K562 (cell line): ENCODE measurements at regions not wholly inside any gene's neighbourhood (a gene's known extent, or its start where the extent isn't known, plus 50 kb on each side); places are given as distances from the start of the nearest gene placed in this dataset.

Experiments
- ATAC-seq: fragments of 200-7000 bp; cut with Tn5 transposase; 3 replicates; pipeline ENCODE4 v1.9.1; 2020; ENCODE audit warnings: moderate library complexity
- BruUV-seq: library from RNA; stranded (reverse); fragments of 400-500 nt; replicated peaks from 2 replicates; lab custom pipeline; 2021; lab: Mats Ljungman, UMichigan
- CTCF ChIA-PET: fragments of 300-600 bp; formaldehyde crosslinking; extraction: SDS; loops from one replicate; lab custom pipeline; 2021; ENCODE audit warnings: low intra/inter-chr PET ratio; lab: Yijun Ruan, JAX
- POLR2A ChIA-PET: fragments of 300-600, 350-650 bp; sonication (Branson Sonifier 250); formaldehyde crosslinking; extraction: SDS; loops from one replicate; lab custom pipeline; 2021; ENCODE audit warnings: antibody characterized with exemption, inconsistent platforms; lab: Yijun Ruan, JAX
- DNase-seq, 4 experiments: peaks; one replicate each; pipeline versions ENCODE4 v3.0.0 to v3.0.0-alpha.2; 2011 to 2018; ENCODE audit warnings: low spot score in 3 of 4, mixed read lengths in 3 of 4; ENCODE audit errors: extremely low read depth in 1 of 4
- FAIRE-seq: peaks from 2 replicates; lab custom pipeline; 2011; peaks lifted over from hg19 to GRCh38; lab: Jason Lieb, UNC
- H2AFZ ChIP-seq: 2 replicates; pipeline ENCODE4 v1.6.0; 2011; ENCODE audit warnings: low read depth, low read length, control low read depth, inconsistent platforms
- H3K27ac ChIP-seq: fragments of 200-600 bp; 3 replicates; pipeline ENCODE4 v1.8.0; 2011; ENCODE audit warnings: low read depth, mild to moderate bottlenecking, control low read depth, inconsistent platforms, low read length, moderate library complexity, mixed read lengths; ENCODE audit errors: extremely low read depth
- H3K27me3 ChIP-seq, 2 experiments: fragments of 300-600 bp in 1 of 2; 2 replicates in 1 of 2; 3 replicates in 1 of 2; pipeline versions ENCODE4 v1.6.0 to v1.8.0; 2011; ENCODE audit warnings: inconsistent platforms in 2 of 2, low read length in 2 of 2, mild to moderate bottlenecking in 1 of 2, mixed read lengths in 1 of 2, moderate library complexity in 1 of 2; ENCODE audit not compliant: control insufficient read depth in 2 of 2, insufficient read depth in 2 of 2
- H3K36me3 ChIP-seq: fragments of 300-600 bp; 3 replicates; pipeline ENCODE4 v1.8.0; 2011; ENCODE audit warnings: mild to moderate bottlenecking, low read length, inconsistent platforms; ENCODE audit not compliant: control insufficient read depth, insufficient read depth
- H3K4me1 ChIP-seq, 2 experiments: fragments of 200-600 bp in 1 of 2; replicated peaks in 1 of 2; 2 replicates in 1 of 2; 3 replicates in 1 of 2; pipeline versions ENCODE4 v1.5.1 to v1.8.0; 2011; ENCODE audit warnings: inconsistent platforms in 2 of 2, low read length in 2 of 2, mild to moderate bottlenecking in 1 of 2, mixed read lengths in 1 of 2, moderate library complexity in 1 of 2; ENCODE audit not compliant: control insufficient read depth in 2 of 2, insufficient read depth in 2 of 2
- H3K4me2 ChIP-seq: 2 replicates; pipeline ENCODE4 v1.6.1; 2011; ENCODE audit warnings: low read length, control low read depth, inconsistent platforms, mixed read lengths; ENCODE audit not compliant: insufficient read depth
- H3K4me3 ChIP-seq: fragments of 200-600 bp; sonication (generic), shearing (Covaris generic); 2 replicates; pipeline ENCODE4 v1.5.1; 2016; ENCODE audit warnings: control low read depth, inconsistent platforms
- H3K79me2 ChIP-seq: fragments of 200-600 bp; 3 replicates; pipeline ENCODE4 v1.8.0; 2011; ENCODE audit warnings: low read length, inconsistent platforms; ENCODE audit not compliant: control insufficient read depth, insufficient read depth
- H3K9ac ChIP-seq, 2 experiments: 2 replicates each; pipeline versions ENCODE4 v1.6.0 to v1.6.1; 2011; ENCODE audit warnings: low read depth in 2 of 2, low read length in 2 of 2, control low read depth in 1 of 2, inconsistent platforms in 1 of 2, mild to moderate bottlenecking in 1 of 2, mixed read lengths in 1 of 2; ENCODE audit not compliant: insufficient read depth in 1 of 2
- H3K9me1 ChIP-seq: one replicate; pipeline ENCODE4 v1.6.0; 2011; ENCODE audit warnings: inconsistent platforms, mild to moderate bottlenecking, low read length, moderate library complexity; ENCODE audit not compliant: control insufficient read depth, insufficient read depth
- H3K9me3 ChIP-seq: replicated peaks from 2 replicates; pipeline ENCODE4 v1.5.1; 2011; ENCODE audit warnings: low read depth, low read length, inconsistent platforms; ENCODE audit not compliant: control insufficient read depth, insufficient read depth
- H4K20me1 ChIP-seq: replicated peaks from 2 replicates; pipeline ENCODE4 v1.6.1; 2011; ENCODE audit warnings: low read length, inconsistent platforms, mixed read lengths; ENCODE audit not compliant: control insufficient read depth, insufficient read depth
- AFF4 ChIP-seq: sonication (generic); formaldehyde crosslinking; IDR thresholded peaks from 2 replicates; pipeline ENCODE4 v1.8.0; 2023; ENCODE audit warnings: mild to moderate bottlenecking, missing genetic modification reagents
- CHD1 ChIP-seq: fragments of 200-600 bp; sonication (generic); IDR thresholded peaks from one replicate; pipeline ENCODE4 v1.6.1; 2012; ENCODE audit warnings: mild to moderate bottlenecking, moderate library complexity, low read length, inconsistent platforms
- GATAD2B ChIP-seq: fragments of 450-650 bp; IDR thresholded peaks from 2 replicates; pipeline ENCODE4 v1.6.1; 2017; ENCODE audit warnings: mild to moderate bottlenecking, borderline replicate concordance
- JUNB ChIP-seq: fragments of 450-650 bp; formaldehyde crosslinking; conservative IDR thresholded peaks from 2 replicates; pipeline ENCODE4 v1.4.0; 2020; ENCODE audit warnings: mild to moderate bottlenecking
- JUND ChIP-seq, 2 experiments: IDR thresholded peaks; 2 replicates in 1 of 2; 3 replicates in 1 of 2; pipeline ENCODE4 v1.6.1; 2011; ENCODE audit warnings: borderline replicate concordance in 2 of 2, low read depth in 2 of 2, low read length in 2 of 2, improper control_type of control experiment in 1 of 2, missing biosample characterization in 1 of 2, missing genetic modification characterization in 1 of 2, missing genetic modification reagents in 1 of 2
- MTA1 ChIP-seq: fragments of 450-650 bp; IDR thresholded peaks from 2 replicates; pipeline ENCODE4 v1.6.1; 2017; ENCODE audit warnings: borderline replicate concordance
- SAP30 ChIP-seq: fragments of 200-600 bp; sonication (generic); IDR thresholded peaks from 2 replicates; pipeline ENCODE4 v1.6.1; 2012; ENCODE audit warnings: borderline replicate concordance, low read depth, mild to moderate bottlenecking, moderate library complexity, low read length, control low read depth, inconsistent platforms; ENCODE audit not compliant: insufficient read depth, poor library complexity, severe bottlenecking
- SREBF1 ChIP-seq: fragments of 150-350 bp; IDR thresholded peaks from 2 replicates; pipeline ENCODE4 v1.6.1; 2014; ENCODE audit warnings: antibody characterized with exemption, low read depth, low read length, borderline replicate concordance
- ZMIZ1 ChIP-seq, 2 experiments: fragments of 150-350 bp in 1 of 2; IDR thresholded peaks; 2 replicates each; pipeline ENCODE4 v1.6.1; 2012 to 2016; ENCODE audit warnings: low read depth in 2 of 2, low read length in 2 of 2, mild to moderate bottlenecking in 1 of 2, moderate library complexity in 1 of 2
- WGBS: fragments of 100-300 bp; shearing (Covaris generic); methylation state at CpG from one replicate; pipeline ENCODE4 v1.1.6; 2016; ENCODE audit warnings: low coverage, mixed read lengths; ENCODE audit not compliant: insufficient coverage; ENCODE audit errors: missing lambda C conversion rate; 5-methylcytosine and 5-hydroxymethylcytosine counted together
- in situ Hi-C: fragments of 300-500 bp; cut with MboI; formaldehyde crosslinking; loops from 4 replicates; pipeline ENCODE4 v1.15.0; 2018; ENCODE audit warnings: inconsistent platforms, mixed read lengths
- intact Hi-C: fragments of 100-400 bp; cut with micrococcal nuclease; formaldehyde crosslinking; loops from 2 replicates; pipeline ENCODE4 v1.14.2; 2022
- TF ChIP-seq, protein P1 (sequence below), 2 experiments: fragments of 450-650 bp in 1 of 2; sonication (generic) in 1 of 2; formaldehyde crosslinking in 1 of 2; IDR thresholded peaks in 1 of 2; conservative IDR thresholded peaks in 1 of 2; 2 replicates each; pipeline versions ENCODE4 v1.6.1 to v1.8.1; 2016 to 2023; ENCODE audit warnings: mild to moderate bottlenecking in 2 of 2, moderate library complexity in 2 of 2, inconsistent platforms in 1 of 2, missing genetic modification reagents in 1 of 2

GRCh38 chr10:56583316-56583715 is 222.3 kb upstream of the ZWINT start (continued):
- no peak for TF ChIP-seq SAP30
- TF ChIP-seq CHD1, result no peak

- Histone ChIP-seq H3K27ac (no peak overlapping the region), H3K79me2 (no peaks in the 10 kb centered on the region), H3K4me3 (no peak overlapping the region), H4K20me1 (no peaks in the 10 kb centered on the region), H3K4me1 (no peaks in the 10 kb centered on the region), H3K9me3 (peaks cover 4% of the 10 kb centered on the region; the same call in 1 of the 2 replicates), H2AFZ (no peak overlapping the region), H3K4me2 (no peak overlapping the region), H3K36me3 (no peaks in the 10 kb centered on the region), H3K9ac (no peak overlapping the region), H3K9me1 (no peaks in the 10 kb centered on the region), H3K27me3 (no peaks in the 10 kb centered on the region)
- DNase-seq (no peak), FAIRE-seq (no peak), ATAC-seq (no peak)
- intact Hi-C loops (no loop called here), in situ Hi-C loops (no loop called here)
- 0% methylated on average over 1 of the region's 1 CpG for WGBS
- ChIA-PET CTCF (no interaction called here), POLR2A (no interaction called here)
- no TSS peak for BruUV-seq
- TF ChIP-seq ZMIZ1 (IDR thresholded peaks at IDR 0.05; ENCODE audit: low read depth in 2 of 2, low read length in 2 of 2) (no peak), GATAD2B (no peak), SREBF1 (no peak), AFF4 (no peak), MTA1 (no peak), JUND (IDR thresholded peaks at IDR 0.05; ENCODE audit: borderline replicate concordance, low read depth, low read length) (no peak), JUND (tag; IDR thresholded peaks at IDR 0.05; ENCODE audit: borderline replicate concordance, low read depth, low read length) (no peak; the same call in 2 of the 3 replicates), JUNB (CRISPR knock-in tag) (0 out of 2 replicates have a peak, but pooled peaks have one; percentile 23)
- TF ChIP-seq, protein P1, sequence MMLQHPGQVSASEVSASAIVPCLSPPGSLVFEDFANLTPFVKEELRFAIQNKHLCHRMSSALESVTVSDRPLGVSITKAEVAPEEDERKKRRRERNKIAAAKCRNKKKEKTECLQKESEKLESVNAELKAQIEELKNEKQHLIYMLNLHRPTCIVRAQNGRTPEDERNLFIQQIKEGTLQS (IDR thresholded peaks at IDR 0.05), result peak; percentile 47; the same call in 1 of the 2 replicates
- TF ChIP-seq, protein P1 (CRISPR knock-in tag; conservative IDR thresholded peaks at IDR 0.05), result no peak
Measured at GRCh38 chr10:56567580-56567979, 206.5 kb upstream of the ZWINT start.
